RCC 7860 (cell line): ENCODE measurements at regions not wholly inside any gene's neighbourhood (a gene's known extent, or its start where the extent isn't known, plus 50 kb on each side); places are given as distances from the start of the nearest gene placed in this dataset.
"Not testable (repeated sequence)": the region's sequence is repeated elsewhere in the genome, so short reads cannot be mapped to it uniquely, and the experiment has no call there.

Experiments used
- DNase-seq: peaks from one replicate; pipeline ENCODE4 v3.0.0-alpha.2; 2015; ENCODE audit warnings: low spot score
- FAIRE-seq: peaks from 2 replicates; lab custom pipeline; 2012; peaks lifted over from hg19 to GRCh38; lab: Jason Lieb, UNC

DNA sequence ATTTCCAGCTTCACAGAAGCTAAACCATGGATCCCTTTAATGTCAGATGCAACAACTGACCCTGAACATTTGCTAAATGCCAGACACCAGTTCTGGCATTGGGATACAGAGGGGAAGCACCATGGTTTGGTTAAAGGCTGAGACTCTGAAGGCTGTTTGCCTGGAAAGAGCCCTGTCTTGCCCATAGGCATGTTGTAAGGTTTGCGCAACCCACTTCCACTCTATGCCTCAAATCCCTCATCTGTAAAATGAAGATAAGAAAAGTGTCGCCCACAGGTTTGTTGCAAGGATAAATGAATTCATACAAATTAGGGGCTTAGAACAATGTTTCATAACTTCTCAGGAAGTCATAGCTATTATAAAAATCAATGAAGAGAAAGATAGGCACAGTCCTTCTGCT, 380.9 kb upstream of the GYPC start:
- DNase-seq: no peak
- no peak for FAIRE-seq

DNA sequence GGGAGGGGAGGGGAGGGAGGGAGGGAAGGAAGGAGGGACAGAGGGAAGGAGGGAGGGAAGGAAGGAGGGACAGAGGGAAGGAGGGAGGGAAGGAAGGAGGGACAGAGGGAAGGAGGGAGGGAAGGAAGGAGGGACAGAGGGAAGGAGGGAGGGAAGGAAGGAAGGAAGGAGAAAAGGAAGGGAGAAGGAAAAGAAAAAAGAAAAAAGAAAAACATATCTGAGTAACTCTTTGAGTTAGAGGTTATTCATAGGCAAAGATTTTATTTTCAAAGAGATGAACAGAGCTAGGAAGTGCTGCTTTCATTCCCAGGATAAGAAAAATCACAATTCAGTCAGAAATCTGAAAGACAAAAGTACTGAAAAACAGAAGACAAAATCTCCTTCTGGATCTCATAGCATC, 379.7 kb upstream of the GYPC start:
- FAIRE-seq, DNase-seq: not testable (repeated sequence)

GRCh38 chr2:126288362-126288761, 367.6 kb upstream of the GYPC start:
- DNase-seq (no peak), FAIRE-seq (no peak)

GRCh38 chr2:126293962-126294361, 362.0 kb upstream of the GYPC start:
- DNase-seq, FAIRE-seq: not testable (repeated sequence)

GRCh38 chr2:126299469-126299976, 356.4 kb upstream of the GYPC start:
- no peak for FAIRE-seq

DNA sequence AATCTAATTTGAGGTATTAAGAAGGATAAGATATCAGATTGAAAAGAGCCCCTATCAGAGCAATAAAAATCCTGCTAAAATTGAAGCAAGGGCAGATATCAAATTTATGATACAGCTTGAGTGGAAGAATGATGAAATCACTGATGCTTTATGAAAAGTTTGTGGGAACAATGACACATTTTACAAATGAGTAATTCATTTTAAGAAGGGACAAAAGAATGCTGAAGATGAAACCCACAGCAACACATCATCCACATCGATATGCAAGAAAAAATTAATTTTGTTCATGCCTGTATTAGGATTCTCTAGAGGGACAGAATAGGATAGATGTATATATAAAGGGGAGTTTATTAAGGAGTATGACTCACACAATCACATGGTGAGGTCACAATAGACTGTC, 355.6 kb upstream of the GYPC start:
- DNase-seq (no peak), FAIRE-seq (no peak)

More at GRCh38 chr2:126299469-126299976, 356.4 kb upstream of the GYPC start:
- no peak for DNase-seq

DNA sequence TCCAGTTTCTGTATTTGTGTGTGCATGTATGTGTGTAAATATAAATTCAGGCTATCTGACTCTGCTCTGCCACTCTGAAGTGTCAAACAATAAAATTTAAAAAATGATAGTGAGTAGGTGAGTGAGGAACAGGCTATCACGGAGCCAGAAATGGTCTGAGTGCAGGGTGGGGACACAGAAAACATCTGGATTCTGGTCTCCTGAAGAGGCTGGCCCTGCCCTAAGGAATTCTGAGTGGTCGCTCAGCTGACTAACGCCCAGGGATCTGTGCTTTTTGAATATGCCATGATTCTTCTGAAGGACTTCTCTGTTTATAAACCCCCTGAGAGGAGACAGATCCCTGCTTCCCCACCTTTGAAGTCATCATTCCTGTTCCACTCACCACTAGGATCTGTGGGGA, 353.9 kb upstream of the GYPC start:
- no peak for DNase-seq
- FAIRE-seq: no peak

DNA sequence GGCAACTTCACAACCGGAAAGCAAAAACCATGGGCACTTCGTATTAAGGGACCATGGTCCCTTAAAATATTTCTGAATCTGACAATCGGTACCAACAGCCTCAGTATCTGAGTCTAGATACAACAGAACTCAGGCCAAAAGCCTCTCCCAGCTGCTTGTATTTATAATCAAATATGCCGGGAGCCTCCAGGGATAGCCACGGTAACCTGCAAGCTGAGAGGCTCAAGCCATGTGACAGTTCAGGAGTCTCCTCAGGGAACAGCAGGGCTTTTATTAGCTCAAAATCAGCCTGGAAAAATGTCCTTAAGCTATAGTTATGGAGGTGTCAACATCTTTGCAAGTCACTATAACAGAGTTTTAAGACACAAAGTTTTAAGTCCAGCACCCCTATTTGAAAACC, 352.8 kb upstream of the GYPC start:
- FAIRE-seq (no peak), DNase-seq (no peak)

- DNase-seq (no peak), FAIRE-seq (no peak)
Measured at GRCh38 chr2:126304154-126304553, 351.8 kb upstream of the GYPC start.

- FAIRE-seq (no peak), DNase-seq (no peak)
Measured at GRCh38 chr2:126306539-126306938, 349.4 kb upstream of the GYPC start.

GRCh38 chr2:126307740-126308139, 348.2 kb upstream of the GYPC start:
- no peak for DNase-seq

GRCh38 chr2:126309185-126309584, 346.8 kb upstream of the GYPC start:
- DNase-seq (no peak), FAIRE-seq (peak; percentile 28)

More at GRCh38 chr2:126307740-126308139, 348.2 kb upstream of the GYPC start:
- FAIRE-seq: no peak

DNA sequence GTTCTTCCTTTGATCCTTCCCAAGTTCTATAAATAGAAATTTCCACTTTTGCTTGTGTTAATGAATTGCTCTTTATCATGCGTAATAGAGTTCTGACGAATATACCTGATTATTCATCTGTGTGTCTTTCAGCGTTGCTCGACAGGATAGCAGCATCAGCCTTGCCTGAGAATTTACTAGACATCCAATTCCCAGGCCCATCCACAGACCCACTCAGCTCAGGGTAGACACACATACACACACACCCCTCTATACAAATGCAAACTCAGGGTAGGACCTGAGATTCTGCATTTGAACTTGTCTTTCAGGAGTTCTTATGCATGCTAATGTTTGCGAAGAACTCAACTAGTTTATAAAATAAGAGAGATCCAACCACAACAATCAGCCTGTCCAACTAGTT, 343.4 kb upstream of the GYPC start:
- no peak for FAIRE-seq
- DNase-seq: no peak

DNA sequence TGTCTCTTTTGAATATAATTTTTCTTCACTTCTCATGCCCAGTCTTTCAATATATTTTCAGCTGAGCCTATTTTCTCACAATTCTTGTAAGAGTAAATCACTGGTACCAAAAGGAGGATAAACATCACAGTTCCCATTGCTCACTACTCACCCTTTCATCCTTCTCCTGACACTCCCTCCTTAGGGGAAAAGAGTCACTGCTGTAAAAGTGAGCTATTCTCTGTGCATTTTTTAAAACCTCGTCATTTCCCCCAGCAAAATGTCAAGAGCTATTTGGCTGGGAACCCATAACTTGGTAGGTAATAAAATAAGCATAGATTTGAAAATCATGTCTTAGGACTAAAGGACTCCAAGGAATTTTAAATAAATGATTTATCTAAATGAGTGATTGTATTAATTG, 340.1 kb upstream of the GYPC start:
- no peak for DNase-seq
- FAIRE-seq: no peak

GRCh38 chr2:126317790-126318431, 338.0 kb upstream of the GYPC start:
- DNase-seq: no peak
- FAIRE-seq: no peak

DNA sequence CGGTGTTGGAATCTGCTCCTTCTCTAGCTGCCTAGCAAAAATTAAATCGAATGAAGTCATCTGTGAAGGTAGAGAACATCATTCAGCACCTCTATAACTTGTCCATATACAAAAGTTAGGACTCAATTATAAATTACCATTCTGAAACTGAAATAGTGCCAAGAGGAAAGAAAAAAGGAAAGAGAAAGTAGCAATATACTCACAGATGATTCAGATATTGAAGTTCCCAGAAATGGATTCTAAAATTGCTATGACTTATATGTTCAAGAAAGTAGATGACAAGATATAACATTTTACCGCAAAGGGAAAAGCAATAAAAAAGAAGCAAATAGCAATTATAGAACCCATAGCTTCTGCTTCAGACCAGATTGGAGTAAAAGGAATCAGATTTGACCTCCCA, 333.6 kb upstream of the GYPC start:
- DNase-seq: no peak
- no peak for FAIRE-seq

GRCh38 chr2:126325202-126325601, 330.8 kb upstream of the GYPC start:
- no peak for DNase-seq
- no peak for FAIRE-seq

- FAIRE-seq (no peak), DNase-seq (no peak)
Measured at GRCh38 chr2:126329173-126329572, 326.8 kb upstream of the GYPC start.

- FAIRE-seq: no peak
- DNase-seq: no peak
Measured at GRCh38 chr2:126342457-126342856, 313.5 kb upstream of the GYPC start.

DNA sequence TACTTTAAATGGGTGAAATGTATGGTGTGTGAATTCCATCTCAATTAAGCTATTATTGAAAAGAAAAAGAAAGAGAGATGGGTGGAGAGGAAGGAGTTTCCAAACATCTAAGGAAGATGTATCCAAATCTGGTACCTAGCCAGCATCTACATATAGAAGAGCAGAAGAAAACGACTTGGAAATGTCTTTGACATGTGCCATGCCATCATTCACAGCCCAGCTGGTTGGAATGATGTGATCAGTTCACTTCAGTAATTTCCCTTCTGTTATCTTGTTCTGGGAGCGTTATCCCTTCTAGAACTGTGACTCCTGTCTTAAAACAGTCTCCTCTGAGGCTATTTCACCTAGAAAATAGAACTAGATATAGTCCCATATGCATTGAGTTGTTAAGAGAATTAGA, 312.8 kb upstream of the GYPC start:
- FAIRE-seq (no peak), DNase-seq (no peak)

GRCh38 chr2:126344493-126344892, 311.5 kb upstream of the GYPC start:
- no peak for FAIRE-seq
- no peak for DNase-seq

- DNase-seq (no peak), FAIRE-seq (no peak)
Measured at GRCh38 chr2:126345691-126346090, 310.3 kb upstream of the GYPC start.

GRCh38 chr2:126356631-126357030, 299.3 kb upstream of the GYPC start:
- DNase-seq (no peak), FAIRE-seq (no peak)
